ENCODE measurements at regions not wholly inside any gene's neighbourhood (a gene's known extent, or its start where the extent isn't known, plus 50 kb on each side); places are given as distances from the start of the nearest gene placed in this dataset.

DNA sequence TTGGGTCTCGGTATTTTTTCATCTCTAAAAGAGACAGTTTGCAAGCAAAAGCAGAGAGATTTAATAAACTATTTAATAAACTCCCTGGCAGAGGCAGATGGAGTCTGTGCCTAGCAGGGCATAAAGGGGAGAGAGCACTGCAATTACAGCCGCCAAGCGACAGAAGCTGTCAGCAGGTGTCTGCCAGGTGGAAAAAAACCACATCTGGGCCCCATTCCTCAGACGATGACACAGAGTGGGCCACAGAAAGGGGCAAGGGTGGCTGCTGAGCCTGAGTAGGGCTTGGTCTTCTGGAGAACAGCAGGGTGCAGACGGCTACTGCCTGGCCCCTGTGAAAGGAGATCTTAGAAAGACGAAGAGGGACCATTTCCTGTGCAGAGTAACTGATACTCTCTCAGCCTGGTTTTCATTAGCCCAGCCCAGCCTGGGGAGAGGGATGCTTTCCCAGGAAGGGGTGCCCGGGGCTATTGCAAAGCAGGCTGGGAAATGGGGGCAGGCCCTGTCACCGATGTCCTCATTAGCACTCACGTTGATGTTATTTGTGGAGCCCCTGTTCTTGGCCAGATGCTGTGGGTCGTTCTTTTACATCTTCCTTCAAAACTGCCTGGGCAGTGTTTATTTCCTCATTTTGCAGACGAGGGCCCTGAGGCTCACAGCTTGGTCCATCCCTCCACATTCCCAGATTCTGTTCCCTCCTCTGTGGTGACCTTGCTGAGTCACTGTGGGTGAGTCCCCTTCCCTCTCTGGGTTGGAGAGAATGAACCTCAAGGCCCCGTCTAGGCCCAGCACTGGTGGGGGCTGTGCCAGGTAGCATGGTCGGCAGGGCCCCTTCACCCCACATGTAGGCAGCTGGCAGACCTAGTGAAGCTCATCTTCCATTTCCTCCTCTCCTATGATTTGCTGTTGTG is 472.7 kb downstream of the PTPRU start:
- no peaks in the 10 kb centered on the region for H3K9me3 ChIP-seq
- TF ChIP-seq, protein P1, sequence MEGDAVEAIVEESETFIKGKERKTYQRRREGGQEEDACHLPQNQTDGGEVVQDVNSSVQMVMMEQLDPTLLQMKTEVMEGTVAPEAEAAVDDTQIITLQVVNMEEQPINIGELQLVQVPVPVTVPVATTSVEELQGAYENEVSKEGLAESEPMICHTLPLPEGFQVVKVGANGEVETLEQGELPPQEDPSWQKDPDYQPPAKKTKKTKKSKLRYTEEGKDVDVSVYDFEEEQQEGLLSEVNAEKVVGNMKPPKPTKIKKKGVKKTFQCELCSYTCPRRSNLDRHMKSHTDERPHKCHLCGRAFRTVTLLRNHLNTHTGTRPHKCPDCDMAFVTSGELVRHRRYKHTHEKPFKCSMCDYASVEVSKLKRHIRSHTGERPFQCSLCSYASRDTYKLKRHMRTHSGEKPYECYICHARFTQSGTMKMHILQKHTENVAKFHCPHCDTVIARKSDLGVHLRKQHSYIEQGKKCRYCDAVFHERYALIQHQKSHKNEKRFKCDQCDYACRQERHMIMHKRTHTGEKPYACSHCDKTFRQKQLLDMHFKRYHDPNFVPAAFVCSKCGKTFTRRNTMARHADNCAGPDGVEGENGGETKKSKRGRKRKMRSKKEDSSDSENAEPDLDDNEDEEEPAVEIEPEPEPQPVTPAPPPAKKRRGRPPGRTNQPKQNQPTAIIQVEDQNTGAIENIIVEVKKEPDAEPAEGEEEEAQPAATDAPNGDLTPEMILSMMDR (IDR thresholded peaks at IDR 0.05), result no peak
- H3K36me3 ChIP-seq, result no peaks in the 10 kb centered on the region
- intact Hi-C loops (cut with DNase I; ENCODE audit: low total_unique reads), result no loop called here
- peaks cover 0 to 18% of the 10 kb centered on the region in 2 donors for H3K27me3 ChIP-seq
- H3K4me3 ChIP-seq, result no peak overlapping the region
- H3K27ac ChIP-seq, result peak overlapping the region; percentile 11 to 21
- peaks cover 0 to 32% (median 18%) of the 10 kb centered on the region in 4 donors for H3K4me1 ChIP-seq
- DNase-seq, result no peak

DNA sequence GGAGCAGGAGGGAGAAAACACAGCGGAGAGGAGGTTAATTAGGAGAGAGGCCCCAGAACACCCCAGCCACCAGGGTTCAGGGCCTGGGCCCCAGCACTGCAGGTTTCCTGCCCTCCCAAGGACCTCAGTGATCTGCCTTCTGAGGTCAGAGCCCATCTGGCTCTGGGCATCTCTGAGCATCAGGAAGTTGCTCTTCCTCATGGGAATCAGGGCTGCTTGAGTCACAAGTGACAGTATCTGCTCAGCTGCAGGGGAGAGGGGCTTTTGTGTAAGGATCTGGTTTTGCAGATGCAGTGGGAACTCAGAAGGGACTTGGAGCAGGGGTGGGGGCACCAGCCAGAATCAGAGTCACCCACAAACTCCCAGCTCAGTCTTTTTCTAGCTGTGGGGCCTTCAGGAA is 472.1 kb downstream of the PTPRU start:
- H3K4me3 ChIP-seq, result no peak overlapping the region
- no peak for DNase-seq
- H3K27me3 ChIP-seq, result peaks cover 0 to 19% of the 10 kb centered on the region in 2 donors
- H3K36me3 ChIP-seq, result no peaks in the 10 kb centered on the region
- H3K9me3 ChIP-seq, result no peaks in the 10 kb centered on the region
- no peak overlapping the region for H3K27ac ChIP-seq
- TF ChIP-seq, protein P1 (IDR thresholded peaks at IDR 0.05), result no peak
- H3K4me1 ChIP-seq, result peaks cover 0 to 32% (median 18%) of the 10 kb centered on the region in 4 donors
- intact Hi-C loops (cut with DNase I; ENCODE audit: low total_unique reads), result no loop called here

DNA sequence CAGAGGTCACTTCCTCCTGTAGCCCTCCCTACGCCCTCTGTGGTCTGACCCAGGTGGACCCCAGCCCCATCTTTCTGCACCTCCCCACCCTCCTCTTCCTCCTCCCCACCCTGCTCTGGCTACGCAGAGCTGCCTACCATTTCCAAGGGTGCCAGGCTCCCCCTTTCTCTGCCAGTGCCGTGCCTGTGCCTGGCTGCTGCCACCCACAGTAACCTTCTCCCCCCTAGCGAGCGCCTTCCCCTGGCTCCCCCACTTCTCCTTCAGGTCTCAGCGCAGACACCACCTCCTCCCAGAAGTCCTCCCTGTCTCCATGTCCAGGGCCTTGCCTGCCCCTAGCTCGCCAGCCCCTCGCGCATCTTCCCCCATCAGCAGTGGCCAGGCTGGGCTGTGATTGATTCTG is 471.5 kb downstream of the PTPRU start:
- Histone ChIP-seq H3K9me3 (no peaks in the 10 kb centered on the region), H3K4me1 (peaks cover 0 to 32% (median 18%) of the 10 kb centered on the region in 4 donors), H3K4me3 (no peak overlapping the region), H3K27me3 (peaks cover 0 to 19% of the 10 kb centered on the region in 2 donors), H3K27ac (no peak overlapping the region), H3K36me3 (no peaks in the 10 kb centered on the region)
- TF ChIP-seq, protein P1 (IDR thresholded peaks at IDR 0.05), result no peak
- DNase-seq, result no peak
- intact Hi-C loops (cut with DNase I; ENCODE audit: low total_unique reads), result no loop called here

DNA sequence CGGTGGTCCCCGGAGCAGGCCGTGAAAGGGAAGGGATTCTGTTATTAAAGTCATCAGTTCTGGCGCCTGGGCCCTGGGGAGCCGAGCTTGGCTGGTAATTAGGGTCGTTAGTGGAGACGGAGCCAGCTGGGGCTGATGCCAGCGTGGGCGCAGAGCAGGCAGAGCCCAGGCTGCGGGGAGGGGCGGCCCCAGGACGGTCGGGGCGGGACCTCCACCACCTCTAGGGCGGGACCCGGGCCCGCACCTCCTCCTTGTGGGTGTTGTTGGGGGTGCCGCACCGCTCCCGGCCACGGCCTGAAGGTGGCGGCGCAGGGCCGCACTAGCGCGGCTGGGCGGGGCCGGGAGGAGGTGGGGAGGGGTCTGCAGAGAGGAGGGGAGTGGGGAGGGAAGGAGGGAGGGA is 470.6 kb downstream of the PTPRU start:
- Histone ChIP-seq H3K36me3 (no peaks in the 10 kb centered on the region), H3K27ac (no peak overlapping the region), H3K4me1 (peaks cover 0 to 32% (median 18%) of the 10 kb centered on the region in 4 donors), H3K9me3 (no peaks in the 10 kb centered on the region), H3K4me3 (no peak overlapping the region), H3K27me3 (peaks cover 0 to 19% of the 10 kb centered on the region in 2 donors)
- no peak for DNase-seq
- TF ChIP-seq, protein P1 (IDR thresholded peaks at IDR 0.05), result peak in 1 of 2 experiments; percentile 25
- intact Hi-C loops (cut with DNase I; ENCODE audit: low total_unique reads), result no loop called here

DNA sequence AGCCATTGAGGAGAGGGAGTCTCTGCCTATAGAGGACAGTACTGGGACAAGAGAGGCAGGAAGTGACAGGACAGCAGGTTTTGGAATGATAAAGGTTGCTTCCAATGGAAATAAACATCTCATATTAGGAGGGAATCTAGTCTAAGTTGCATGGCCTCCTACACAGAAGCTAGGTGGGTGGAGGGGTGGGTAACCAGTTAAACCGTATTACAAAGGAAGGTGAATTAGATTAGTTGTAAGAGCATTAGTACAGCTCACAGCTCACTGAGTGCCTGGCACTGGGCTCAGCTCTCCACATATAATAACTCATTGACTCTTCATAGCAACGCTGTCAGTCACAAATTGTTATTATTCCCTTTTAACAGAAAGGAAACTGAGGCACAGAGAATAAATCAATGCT is 468.1 kb downstream of the PTPRU start:
- intact Hi-C loops (cut with DNase I; ENCODE audit: low total_unique reads), result no loop called here
- DNase-seq, result no peak

More for the DNA sequence above, 468.1 kb downstream of the PTPRU start:
- Histone ChIP-seq H3K27ac (no peak overlapping the region), H3K36me3 (no peaks in the 10 kb centered on the region), H3K4me1 (peaks cover 0 to 20% (median 12%) of the 10 kb centered on the region in 4 donors), H3K9me3 (no peaks in the 10 kb centered on the region), H3K4me3 (no peak overlapping the region), H3K27me3 (peaks cover 0 to 19% of the 10 kb centered on the region in 2 donors)
- TF ChIP-seq, protein P1 (IDR thresholded peaks at IDR 0.05), result no peak

Data from tibial artery (tissue), 4 donors.